DND-41 (cell line): ENCODE measurements at regions not wholly inside any gene's neighbourhood (a gene's known extent, or its start where the extent isn't known, plus 50 kb on each side); places are given as distances from the start of the nearest gene placed in this dataset.

Experiments used
- ATAC-seq: fragments of 200-7000 bp; cut with Tn5 transposase; 3 replicates; pipeline ENCODE4 v1.9.1; 2021; ENCODE audit warnings: low read depth; ENCODE audit not compliant: insufficient read depth
- DNase-seq: peaks from one replicate; pipeline ENCODE4 v3.0.0-alpha.2; 2020
- H2AFZ ChIP-seq: 2 replicates; pipeline ENCODE4 v1.6.0; 2012; ENCODE audit warnings: low read depth, low read length
- H3K27ac ChIP-seq: 2 replicates; pipeline ENCODE4 v1.5.1; 2012; ENCODE audit warnings: low read length, inconsistent platforms
- H3K27me3 ChIP-seq: fragments of 200-600 bp; sonication (generic); 2 replicates; pipeline ENCODE4 v1.6.0; 2012; ENCODE audit warnings: low read length, mild to moderate bottlenecking, inconsistent platforms; ENCODE audit not compliant: insufficient read depth, poor library complexity
- H3K36me3 ChIP-seq: 2 replicates; pipeline ENCODE4 v1.5.1; 2012; ENCODE audit warnings: low read length, inconsistent platforms; ENCODE audit not compliant: insufficient read depth
- H3K4me1 ChIP-seq: 2 replicates; pipeline ENCODE4 v1.5.1; 2012; ENCODE audit warnings: mild to moderate bottlenecking, low read length; ENCODE audit not compliant: insufficient read depth
- H3K4me2 ChIP-seq: 2 replicates; pipeline ENCODE4 v1.6.0; 2012; ENCODE audit warnings: mild to moderate bottlenecking, moderate library complexity, low read length, inconsistent platforms; ENCODE audit not compliant: insufficient read depth
- H3K4me3 ChIP-seq, 2 experiments: fragments of 200-600 bp in 1 of 2; shearing (Covaris generic) in 1 of 2; 2 replicates each; pipeline ENCODE4 v1.5.1; 2012 to 2016; ENCODE audit warnings: inconsistent platforms in 2 of 2, low read length in 2 of 2, mild to moderate bottlenecking in 2 of 2, low read depth in 1 of 2, moderate library complexity in 1 of 2
- H3K79me2 ChIP-seq: 2 replicates; pipeline ENCODE4 v1.6.0; 2012; ENCODE audit warnings: low read length, inconsistent platforms; ENCODE audit not compliant: insufficient read depth
- H3K9ac ChIP-seq: 2 replicates; pipeline ENCODE4 v1.6.0; 2012; ENCODE audit warnings: low read depth, mild to moderate bottlenecking, inconsistent platforms, low read length, moderate library complexity
- H3K9me3 ChIP-seq: 2 replicates; pipeline ENCODE4 v1.5.1; 2012; ENCODE audit warnings: low read length, moderate library complexity, mild to moderate bottlenecking, inconsistent platforms; ENCODE audit not compliant: insufficient read depth, severe bottlenecking
- H4K20me1 ChIP-seq: 2 replicates; pipeline ENCODE4 v1.6.0; 2012; ENCODE audit warnings: low read length; ENCODE audit not compliant: insufficient read depth
- EZH2 ChIP-seq: IDR thresholded peaks from 3 replicates; pipeline ENCODE4 v1.6.1; 2012; ENCODE audit warnings: borderline replicate concordance, low read depth, mild to moderate bottlenecking, moderate library complexity, low read length, inconsistent platforms; ENCODE audit not compliant: severe bottlenecking
- TF ChIP-seq, protein P1 (sequence below): IDR thresholded peaks from 2 replicates; pipeline ENCODE4 v1.5.1; 2012; ENCODE audit warnings: borderline replicate concordance, low read length, moderate library complexity, mild to moderate bottlenecking; ENCODE audit not compliant: poor library complexity, severe bottlenecking; ENCODE audit errors: extremely low read depth

DNA sequence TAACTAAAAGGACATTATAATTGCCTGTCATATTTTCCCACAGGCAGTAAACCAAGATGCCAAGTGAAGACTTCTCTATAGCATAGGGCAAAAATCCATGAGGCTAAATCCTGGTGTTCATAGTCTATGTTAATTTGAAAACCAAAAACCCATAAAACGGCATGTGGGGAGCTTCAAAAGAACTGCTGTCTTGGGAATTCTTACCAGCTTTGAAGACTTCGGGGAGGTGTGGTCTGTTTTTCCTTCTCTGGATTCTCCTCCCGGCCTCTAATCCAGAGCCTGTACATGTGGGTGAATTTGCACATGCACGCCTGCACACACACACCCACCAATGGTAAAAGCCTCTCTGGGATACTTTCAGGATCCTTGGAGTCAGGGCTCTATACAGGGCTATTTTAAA is 61.9 kb upstream of the IFNG-AS1 start:
- no peaks in the 10 kb centered on the region for H4K20me1 ChIP-seq
- no peak overlapping the region for H3K4me3 ChIP-seq
- peaks cover 3% of the 10 kb centered on the region; the same call in 1 of the 2 replicates for H3K4me1 ChIP-seq
- no peaks in the 10 kb centered on the region for H3K79me2 ChIP-seq
- no peaks in the 10 kb centered on the region for H3K27me3 ChIP-seq
- no peak overlapping the region for H3K9ac ChIP-seq
- no peaks in the 10 kb centered on the region for H3K9me3 ChIP-seq
- ATAC-seq: no peak
- H3K4me2 ChIP-seq: no peak overlapping the region
- no peak overlapping the region for H3K27ac ChIP-seq
- TF ChIP-seq, protein P1, sequence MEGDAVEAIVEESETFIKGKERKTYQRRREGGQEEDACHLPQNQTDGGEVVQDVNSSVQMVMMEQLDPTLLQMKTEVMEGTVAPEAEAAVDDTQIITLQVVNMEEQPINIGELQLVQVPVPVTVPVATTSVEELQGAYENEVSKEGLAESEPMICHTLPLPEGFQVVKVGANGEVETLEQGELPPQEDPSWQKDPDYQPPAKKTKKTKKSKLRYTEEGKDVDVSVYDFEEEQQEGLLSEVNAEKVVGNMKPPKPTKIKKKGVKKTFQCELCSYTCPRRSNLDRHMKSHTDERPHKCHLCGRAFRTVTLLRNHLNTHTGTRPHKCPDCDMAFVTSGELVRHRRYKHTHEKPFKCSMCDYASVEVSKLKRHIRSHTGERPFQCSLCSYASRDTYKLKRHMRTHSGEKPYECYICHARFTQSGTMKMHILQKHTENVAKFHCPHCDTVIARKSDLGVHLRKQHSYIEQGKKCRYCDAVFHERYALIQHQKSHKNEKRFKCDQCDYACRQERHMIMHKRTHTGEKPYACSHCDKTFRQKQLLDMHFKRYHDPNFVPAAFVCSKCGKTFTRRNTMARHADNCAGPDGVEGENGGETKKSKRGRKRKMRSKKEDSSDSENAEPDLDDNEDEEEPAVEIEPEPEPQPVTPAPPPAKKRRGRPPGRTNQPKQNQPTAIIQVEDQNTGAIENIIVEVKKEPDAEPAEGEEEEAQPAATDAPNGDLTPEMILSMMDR: no peak
- no peak for TF ChIP-seq EZH2
- no peak for DNase-seq
- no peak overlapping the region for H2AFZ ChIP-seq
- H3K36me3 ChIP-seq: no peaks in the 10 kb centered on the region

DNA sequence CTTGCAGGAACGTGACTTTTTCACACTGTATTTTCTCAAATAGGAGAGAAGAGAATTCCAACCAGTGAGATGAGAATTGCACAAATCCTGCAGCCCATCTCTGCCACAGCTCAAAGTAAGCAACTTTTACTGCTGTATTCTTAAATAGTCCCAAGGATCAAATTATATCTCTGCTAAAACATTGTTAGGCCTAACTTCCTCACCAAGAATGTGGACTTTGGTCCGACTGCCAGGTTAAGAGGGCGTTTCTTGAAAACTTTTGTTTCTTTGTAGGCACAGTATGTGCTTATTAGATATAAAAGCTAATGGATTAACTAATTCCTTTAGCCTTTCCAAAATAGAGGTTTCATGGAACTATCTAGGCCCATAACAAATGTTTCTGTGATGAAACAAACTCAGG is 61.4 kb upstream of the IFNG-AS1 start:
- no peak overlapping the region for H3K4me2 ChIP-seq
- no peak for DNase-seq
- H3K36me3 ChIP-seq: no peaks in the 10 kb centered on the region
- no peak overlapping the region for H3K9ac ChIP-seq
- H4K20me1 ChIP-seq: no peaks in the 10 kb centered on the region
- H3K4me1 ChIP-seq: peaks cover 3% of the 10 kb centered on the region; the same call in 1 of the 2 replicates
- ATAC-seq: no peak
- no peak overlapping the region for H2AFZ ChIP-seq
- no peaks in the 10 kb centered on the region for H3K79me2 ChIP-seq
- TF ChIP-seq, protein P1: no peak
- no peak for TF ChIP-seq EZH2
- no peaks in the 10 kb centered on the region for H3K9me3 ChIP-seq
- H3K27ac ChIP-seq: no peak overlapping the region
- no peak overlapping the region for H3K4me3 ChIP-seq
- no peaks in the 10 kb centered on the region for H3K27me3 ChIP-seq

DNA sequence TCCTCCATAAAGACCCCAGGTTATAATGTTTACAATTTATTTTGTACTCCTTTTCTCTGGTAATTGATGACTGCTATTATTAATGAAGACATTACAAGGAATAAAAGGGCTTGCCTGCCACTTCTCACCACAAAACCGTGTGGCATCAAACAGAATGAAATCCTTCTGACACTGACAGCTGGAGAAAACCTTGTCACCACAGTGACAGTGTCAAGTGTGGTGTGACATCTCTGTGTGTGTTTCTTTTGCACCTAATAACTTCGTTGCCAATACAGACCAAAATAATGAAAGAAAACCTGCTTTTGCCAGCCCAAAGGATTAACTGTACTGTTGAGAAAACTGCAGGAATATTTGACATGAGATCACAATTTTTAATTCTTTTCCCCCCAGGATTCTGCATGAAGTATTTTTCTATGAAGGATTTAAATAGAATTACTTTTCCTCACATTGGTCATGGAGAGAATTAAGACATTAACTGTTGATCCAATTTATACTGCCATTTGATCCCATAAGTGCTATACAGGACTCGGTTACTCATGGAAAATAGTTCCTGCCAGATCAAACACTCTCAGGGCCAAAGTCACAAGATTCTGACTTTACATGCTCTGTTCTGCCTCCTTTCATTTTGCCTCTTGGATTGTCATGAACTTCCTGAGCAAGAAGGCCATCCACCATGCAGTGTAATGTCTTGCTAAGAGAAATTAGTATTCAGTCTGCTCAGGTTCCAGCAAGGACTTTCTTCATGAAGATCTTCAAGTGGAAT is 60.4 kb upstream of the IFNG-AS1 start:
- H4K20me1 ChIP-seq: no peaks in the 10 kb centered on the region
- H3K4me1 ChIP-seq: peaks cover 3% of the 10 kb centered on the region; the same call in 1 of the 2 replicates
- no peaks in the 10 kb centered on the region for H3K27me3 ChIP-seq
- H3K79me2 ChIP-seq: no peaks in the 10 kb centered on the region
- H3K4me2 ChIP-seq: no peak overlapping the region
- TF ChIP-seq, protein P1: no peak
- no peak for TF ChIP-seq EZH2
- no peak overlapping the region for H3K4me3 ChIP-seq
- no peak for ATAC-seq
- no peak for DNase-seq
- no peaks in the 10 kb centered on the region for H3K9me3 ChIP-seq
- no peak overlapping the region for H3K9ac ChIP-seq
- no peak overlapping the region for H3K27ac ChIP-seq
- no peaks in the 10 kb centered on the region for H3K36me3 ChIP-seq
- H2AFZ ChIP-seq: no peak overlapping the region
